ENCODE measurements at regions not wholly inside any gene's neighbourhood (a gene's known extent, or its start where the extent isn't known, plus 50 kb on each side); places are given as distances from the start of the nearest gene placed in this dataset.

DNA sequence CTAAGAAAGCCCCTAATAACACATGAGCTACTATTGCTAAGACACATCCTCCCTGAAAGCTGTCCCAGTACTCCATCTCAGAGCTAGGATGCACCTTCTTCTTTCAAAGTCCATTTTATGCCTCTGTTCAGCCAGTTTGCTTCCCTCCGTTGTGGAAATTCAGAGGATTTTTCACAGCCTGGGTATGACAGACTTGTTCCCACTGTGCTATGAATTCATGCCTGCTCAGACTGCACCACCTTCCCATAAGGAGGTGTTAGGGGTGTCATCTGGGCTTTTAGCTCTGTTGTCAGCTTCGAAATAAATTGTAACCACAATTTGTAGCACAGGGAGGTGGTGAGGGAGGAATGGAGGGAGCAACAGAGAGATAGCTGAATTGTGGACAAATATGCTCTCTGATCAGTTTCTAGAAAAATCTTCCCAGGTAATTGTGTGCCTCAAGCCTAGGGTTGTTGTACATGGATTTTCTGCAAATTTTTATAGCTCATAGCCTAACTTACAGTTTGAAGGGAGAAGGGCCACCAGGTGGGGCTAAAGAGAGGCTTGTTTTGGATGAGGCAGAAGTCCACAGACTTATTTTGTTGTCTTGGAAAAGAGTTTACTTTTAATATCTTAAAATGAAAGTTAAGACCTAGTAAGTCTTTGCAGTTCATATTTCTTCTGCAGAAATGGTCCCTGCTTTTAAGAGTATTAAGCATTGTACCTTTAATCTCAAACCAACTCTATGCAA, 462.0 kb downstream of the PDCD6IP start:
- no peak for DNase-seq

DNA sequence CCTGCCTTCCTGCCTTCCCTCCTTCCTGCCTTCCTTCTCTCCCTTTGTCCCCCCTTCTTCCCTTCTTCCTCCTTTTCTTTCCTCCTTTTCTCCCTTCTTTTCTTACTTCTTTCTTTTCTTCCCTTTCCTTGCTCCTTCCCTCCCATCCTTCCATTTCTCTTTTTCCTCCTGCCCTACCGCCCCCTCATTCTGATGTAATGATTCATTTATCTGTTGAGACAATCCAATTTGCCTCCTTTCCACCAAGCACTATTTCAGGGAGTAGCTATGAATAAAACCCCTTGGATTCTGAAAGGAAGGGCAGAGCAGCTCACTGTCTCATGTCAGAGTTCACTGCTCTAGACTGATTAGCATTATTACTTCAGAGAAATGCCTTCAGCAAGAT, 462.6 kb downstream of the PDCD6IP start:
- no peak for DNase-seq

DNA sequence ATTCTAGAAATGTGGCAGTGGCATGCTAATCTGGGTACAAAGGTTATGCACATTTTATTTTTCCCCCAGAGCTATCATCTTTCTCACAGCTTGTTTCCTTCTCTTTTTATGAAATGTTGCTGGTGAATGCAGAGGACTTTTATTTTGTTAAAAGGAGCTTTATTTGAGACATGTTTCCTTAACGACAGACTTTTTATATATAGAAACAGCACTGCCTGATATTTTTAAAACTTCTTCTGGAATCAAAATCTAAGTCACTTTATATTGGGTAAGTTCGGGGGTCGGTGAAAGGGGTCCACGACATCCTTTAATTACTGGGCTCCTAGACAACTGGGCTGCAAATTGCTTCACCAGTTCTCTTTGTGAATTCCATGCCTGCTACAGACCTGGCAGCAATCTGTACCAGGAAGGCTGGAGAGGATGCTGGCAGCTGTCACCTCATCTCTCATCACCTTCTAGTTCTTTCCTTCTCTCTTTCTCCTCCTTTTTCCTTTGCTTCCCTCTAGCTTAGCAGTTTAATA, 464.7 kb downstream of the PDCD6IP start:
- no peak for DNase-seq

DNA sequence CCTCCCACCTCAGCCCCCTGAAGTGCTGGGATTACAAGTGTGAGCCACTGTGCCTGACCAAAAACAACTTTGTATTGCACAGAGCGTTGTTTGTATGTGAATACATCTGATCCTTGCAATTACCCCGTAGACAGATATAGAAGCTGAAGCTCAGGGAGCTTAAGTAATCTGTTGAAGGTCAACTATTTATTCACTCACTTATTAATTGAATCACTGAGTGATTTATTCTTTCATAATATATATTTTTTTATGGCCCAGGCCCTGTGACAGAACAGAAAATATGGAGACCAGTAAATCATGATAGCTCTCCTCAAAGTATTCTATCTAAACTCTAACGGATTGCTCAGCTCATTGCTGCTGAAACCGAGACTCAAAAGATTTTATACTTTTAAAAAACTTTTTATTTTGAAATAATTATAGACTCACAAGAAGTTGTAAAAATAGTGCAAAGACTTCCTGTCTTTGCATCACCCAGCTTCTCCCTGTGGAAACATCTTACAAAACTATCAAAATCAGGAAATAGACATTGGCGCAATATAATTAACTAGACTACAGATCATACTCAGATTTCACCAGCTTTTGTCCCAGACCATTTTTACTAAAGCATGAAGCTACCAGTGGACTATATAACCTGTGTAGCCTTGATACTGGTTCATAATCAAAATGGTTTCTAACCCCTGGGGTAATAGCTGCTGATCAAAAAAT, 466.1 kb downstream of the PDCD6IP start:
- no peak for DNase-seq

DNA sequence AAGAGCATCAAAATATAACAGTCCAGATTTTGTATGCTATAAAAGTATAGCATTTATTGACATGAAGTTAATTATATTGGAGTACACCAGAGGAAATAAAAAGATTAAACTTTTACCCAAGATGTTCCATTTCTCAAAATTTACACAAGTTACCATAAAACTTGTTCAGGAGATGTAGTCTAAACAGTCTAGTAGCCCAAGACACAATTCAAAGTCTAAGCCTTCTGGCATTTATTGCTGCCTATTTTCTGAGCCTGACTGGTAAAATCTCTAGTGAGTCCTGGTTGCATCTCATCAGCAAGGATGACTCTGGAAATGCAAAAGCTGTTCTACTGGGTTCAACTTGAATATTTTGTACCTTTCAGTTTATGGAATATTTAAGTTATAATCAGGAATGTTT, 468.7 kb downstream of the PDCD6IP start:
- no peak for DNase-seq

DNA sequence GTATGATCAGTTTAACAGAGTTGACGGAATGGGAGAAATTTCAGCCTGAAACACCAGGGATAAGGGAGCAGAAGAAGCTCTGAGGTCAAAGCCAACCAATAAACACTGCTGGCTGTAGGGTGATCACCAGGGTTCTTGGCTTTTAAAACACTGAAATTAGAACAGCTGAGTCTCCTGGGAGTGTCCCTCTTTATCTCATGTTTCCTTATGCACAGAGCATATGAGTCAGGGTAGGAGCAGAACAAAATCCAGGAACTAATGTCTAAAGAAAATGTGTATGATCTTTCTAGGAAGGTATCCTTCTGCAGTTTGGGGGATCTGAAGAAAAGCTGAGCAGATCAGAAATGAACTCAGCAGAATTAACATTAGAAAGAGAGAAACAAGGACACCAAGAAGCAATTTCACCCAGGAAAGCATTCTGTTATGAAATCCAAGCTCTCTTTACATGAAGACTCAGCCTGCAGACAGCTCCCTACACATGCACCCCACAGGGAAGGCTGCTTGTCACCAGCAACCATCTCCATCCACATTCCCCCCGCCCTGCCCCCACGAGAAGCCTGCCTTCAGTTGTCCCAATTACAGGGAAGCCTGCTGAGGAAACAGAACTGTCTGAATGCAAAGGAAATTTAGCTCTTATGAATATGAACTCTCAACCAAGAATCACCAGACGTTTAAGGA, 469.7 kb downstream of the PDCD6IP start:
- no peak for DNase-seq

DNA sequence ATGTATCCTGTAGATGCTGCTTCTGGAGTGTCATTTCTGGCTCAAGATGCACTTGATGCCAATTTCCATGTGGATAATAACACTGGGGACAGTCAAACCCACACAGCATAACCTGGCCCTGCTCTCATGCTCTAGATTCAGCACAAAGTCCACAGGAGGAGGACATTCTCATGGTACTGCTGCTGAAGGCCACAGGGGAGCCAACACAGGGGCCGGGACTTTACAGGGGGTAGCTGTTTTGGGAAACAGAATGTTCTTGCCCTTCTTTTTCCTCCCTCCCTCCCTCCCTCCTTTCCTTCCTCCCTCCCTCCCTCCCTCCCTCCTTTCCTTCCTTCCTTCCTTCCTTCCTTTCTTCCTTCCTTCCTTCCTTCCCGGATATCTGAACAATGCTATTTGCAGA, 477.4 kb downstream of the PDCD6IP start:
- no peak for DNase-seq

DNA sequence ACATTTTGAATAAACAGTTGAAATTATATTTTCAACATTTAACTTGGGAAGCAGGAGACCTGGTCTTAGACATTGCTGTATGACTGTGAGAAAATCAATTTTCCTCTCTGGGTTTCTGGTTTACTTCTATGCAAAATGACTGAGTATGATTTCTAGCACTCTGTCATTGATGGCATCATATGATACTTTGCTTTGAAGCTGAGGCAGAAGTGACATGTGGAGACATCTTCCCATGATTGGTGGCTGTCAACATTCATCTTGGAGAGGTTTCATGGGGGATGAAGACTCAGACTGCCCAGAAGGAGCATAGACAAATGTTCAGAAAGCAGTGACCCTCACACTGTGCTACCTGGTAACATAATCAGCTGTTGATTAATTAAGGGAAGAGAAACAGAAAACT, 477.9 kb downstream of the PDCD6IP start:
- DNase-seq = no peak

DNA sequence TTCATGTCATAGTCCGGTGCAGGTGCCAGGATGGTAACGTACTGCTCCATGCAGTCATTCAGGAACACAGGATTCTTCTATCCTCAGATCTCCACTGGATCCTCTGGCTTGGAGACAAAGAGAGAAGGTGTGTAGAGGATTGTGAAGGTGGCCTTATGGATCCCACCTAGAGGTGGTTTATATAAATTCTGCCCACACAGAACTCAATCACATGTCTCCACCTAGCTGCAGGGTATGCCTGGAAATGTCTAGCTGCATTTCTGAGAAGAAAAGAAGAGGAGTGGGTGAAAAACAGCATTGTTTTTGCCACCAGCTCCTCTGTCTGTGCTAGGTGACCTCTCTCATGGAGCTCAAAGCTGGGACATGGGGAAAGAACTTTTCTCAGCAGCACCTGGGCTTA, 478.7 kb downstream of the PDCD6IP start:
- DNase-seq = no peak

DNA sequence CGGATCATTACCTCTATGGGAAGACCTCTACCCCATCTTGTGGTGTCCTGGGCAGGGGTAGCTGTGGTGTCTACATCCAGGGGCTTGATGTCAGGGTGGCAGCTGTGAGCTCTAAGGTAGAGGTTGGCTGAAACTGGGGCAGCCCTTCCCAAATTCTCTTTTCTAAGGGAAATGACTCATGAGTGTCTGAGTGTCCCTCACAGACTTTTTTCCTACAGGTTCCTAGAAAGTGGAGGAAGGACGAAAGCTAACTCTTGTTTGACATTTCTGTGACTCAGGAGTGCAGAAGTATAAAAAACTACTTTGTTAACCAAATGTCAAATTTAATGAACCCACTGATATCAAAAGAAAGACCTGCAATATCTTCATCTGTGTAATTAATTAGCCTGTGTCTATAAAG, 481.5 kb downstream of the PDCD6IP start:
- no peak for DNase-seq

DNA sequence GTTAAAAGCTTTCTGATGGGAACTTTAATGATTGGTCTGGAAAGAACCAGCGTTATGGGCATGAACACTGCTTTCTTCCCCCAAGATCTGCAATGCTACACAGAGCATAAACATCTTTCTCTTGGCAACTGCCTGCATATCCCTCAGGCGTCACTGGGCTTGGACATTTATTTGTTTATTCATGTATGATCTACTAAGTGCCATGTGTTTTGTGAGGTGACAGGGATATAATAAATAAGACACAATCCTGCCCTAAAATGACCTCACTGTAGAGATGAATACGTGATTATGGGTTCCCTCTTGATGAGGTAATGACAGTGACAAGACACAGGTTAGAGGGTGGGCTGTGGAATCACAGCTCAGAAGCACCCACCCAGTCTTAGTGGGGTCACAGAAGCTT, 485.3 kb downstream of the PDCD6IP start:
- DNase-seq = no peak

DNA sequence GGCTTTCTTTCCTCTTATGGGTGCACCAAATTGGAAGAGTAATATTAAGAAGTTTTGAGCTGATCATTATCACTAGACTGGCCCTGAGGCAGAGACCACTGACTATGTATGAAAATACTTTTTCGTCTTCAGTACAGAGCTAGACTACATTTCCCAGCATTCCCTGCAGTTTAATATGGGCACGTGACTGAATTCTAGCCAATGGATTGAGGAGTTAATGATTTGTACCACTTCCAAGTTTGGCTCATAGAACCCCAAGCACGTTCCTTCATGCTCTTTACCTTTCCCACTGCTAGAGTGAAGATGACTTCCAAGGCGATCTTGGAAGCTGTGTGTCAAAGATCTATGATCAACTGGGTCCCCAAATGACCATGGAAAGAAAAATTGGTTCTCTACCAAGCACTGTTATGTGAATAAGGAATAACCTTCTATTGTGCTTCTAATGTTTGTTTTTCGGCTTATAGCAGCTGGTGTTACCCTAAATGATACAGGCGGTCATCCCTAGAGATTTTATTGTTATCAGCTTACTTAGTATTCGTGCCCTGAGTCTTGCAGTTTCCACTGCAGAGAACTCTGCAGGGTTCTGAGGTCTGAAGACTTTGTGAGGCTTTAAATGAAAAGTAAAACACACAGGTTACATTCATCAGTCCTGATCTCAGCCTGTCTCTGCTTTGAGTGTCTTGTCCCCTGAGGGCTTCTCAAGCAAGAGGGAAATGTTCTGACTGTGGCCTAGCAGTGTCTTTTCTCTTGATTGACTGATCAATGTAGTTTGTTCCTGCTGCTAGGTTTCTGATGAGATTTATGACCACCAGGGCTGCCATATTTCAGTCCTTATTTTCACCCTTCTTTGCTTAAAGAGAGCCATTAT, 486.8 kb downstream of the PDCD6IP start:
- no peak for DNase-seq

DNA sequence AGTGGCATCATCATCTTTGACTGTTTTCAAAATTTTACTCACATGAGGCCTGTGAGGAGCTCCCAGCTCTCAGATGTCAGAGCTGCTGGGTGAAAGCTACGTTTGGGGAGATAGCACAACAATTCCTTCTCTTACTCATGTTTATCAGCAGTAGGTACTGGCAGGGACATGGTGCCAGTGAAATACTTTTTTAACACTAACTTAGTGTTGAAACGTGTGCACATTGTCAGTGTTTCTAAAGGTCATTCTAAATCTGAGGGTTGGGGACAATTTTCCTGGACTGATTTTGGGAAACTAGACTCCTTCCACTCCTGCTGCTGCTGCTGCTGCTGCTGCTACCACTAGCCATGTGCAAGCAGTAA, 487.4 kb downstream of the PDCD6IP start:
- DNase-seq = no peak

DNA sequence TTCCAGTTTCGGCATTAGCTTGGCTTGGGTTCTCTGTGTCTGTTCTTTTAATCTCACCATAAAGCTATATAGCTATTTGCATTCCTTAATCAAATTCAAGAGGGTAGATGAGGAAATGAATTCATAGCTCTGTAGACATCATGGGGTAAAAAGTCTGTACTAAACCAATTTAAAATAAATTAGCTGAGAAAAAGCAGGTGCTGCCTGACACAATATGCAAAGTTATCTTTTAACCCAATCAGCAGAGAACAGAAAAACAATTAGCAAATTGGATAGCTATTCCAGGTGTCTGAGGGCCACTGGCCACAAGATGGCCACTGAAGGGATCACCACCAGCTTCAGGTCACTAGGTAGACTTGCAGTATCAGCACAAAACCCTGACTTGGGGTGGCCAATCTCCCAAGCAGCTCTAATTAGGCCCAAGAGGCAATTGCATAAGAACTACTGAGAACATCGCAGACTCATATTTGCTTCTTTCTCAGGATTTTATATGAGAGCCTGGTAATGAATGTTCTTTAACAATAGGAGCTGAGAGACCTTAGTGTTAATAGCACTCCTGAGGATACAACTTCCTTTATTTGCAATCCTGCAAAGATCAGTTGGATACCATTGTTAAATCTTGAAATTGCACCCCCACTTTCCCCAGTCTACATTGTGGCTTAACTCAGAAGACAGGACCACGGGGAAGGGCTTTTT, 494.3 kb downstream of the PDCD6IP start:
- DNase-seq = no peak

DNA sequence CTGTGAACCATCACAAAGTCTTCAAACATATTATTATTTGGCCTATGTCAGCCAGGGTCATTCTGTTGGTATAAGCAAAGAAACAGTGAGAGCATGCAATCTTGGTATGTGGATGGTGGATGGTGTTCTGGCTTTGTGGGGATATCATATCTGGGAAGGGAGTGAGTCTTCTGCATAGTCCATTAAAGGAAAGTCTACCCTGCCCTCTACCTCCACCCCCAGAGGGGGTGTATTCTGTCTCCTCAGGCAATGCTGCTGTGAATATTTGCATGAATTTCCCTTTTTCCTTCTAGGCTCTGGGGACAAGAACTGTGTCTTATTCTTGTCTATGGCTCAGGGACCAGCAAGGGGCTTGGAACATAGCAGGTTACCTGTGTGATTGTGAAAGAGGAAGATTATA, 495.8 kb downstream of the PDCD6IP start:
- DNase-seq = no peak

DNA sequence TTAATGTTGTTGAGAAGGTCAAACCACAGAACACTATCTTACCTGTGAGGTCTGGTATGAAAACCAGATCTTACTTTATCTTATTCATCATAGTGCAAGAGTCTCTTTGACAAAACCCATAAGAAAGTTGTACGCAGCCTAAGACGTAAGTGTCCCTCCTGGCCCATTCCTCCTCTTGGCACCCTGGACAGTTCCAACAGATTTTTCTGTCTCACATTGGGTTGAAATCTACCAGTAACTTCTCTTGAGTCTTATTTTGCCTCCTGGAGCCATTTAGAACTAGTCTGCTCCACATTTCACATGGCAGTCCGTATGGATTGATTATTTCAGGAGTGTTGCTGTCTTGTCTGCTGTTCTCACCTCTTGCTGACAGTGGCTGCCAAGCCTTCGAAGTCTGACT, 498.4 kb downstream of the PDCD6IP start:
- DNase-seq = no peak

DNA sequence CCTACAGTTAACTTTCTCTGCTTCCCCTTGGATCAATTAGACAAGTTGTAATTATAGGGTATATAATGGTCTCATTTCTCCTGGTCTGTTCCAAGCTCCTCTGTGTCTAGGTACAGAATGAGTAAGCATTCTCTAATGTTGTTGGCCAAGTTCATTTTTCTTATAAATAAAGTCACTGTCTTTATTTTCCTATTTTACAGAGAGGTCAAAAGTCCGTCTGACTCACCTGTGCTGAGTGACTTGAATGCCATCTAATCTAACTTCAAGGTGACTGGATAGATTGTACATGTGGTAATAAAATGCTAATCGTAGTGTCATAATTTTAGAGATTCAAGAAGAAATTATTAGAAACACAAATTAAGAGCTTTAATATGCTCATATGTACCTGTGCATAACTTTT, 500.2 kb downstream of the PDCD6IP start:
- no peak for DNase-seq

DNA sequence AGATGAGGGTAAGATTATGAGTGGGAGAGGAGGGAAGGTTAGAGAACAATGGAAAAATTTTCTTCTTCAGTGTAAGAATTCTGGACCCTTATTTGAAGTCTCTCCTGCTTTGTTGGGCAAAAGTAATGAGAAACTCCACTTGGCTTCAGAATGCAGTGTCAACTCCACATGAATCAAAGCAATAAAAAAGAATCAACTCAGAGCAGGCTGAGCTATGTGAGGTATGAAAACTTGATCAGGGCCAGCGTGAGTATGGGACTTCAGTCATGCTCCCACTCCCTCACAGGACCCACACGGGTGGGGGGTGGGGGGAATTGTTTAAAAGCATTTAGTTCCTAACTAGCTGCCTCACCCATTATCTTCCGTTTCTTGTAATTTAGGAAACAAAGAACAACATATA, 502.2 kb downstream of the PDCD6IP start:
- DNase-seq = no peak

DNA sequence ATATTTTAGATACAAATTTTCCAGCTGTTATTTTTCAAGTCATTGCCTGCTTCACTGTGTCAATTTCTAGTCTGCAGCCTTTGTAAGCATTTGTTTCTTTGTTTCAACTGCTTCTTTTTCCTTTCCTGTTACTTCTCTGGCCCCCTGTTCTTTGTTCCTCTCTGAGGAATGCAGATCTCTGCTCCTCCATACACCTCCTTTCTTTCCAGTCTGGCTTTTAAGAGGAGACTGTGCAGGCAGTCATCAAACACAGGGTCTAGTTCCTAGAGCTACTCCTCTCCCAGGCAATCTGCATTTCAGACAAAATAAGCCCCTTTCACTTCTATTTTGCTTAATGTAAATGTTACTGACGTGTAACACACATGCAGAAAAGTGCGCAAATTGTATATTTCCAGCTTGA, 502.9 kb downstream of the PDCD6IP start:
- no peak for DNase-seq

DNA sequence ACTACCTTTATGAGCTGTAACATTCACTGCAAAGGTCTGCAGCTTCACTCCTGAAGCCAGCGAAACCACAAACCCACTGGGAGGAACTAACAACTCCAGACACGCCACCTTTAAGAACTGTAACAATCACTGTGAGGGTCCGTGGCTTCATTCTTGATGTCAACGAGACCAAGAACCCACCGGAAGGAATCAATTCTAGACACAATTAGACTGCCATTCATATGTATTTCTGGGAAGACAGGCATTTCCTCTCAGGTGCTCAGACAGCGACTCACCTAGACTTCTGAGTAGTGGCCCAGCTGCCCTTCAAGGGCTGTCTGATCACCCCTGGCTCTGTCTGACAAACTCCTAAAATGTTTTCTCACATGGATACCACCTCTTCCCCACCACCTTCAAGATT, 506.8 kb downstream of the PDCD6IP start:
- no peak for DNase-seq

DNA sequence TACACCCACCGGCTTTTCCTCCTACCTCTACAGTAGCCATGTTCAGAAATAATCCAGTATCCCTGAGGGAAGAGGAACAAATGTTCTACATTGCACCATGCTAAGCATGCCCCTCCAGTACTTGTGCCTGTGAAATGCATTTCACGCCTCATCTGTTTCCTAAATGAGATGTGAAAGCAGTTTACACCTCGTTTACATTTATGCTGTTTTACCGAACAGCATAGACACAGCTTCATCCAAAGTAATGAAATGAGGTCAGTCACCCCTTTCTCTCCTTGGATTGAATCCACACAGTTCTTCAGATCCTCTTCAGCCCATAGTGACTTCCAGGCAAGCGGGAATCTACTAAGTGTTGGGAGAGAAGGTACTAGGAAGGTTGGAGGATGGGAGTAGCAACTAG, 514.3 kb downstream of the PDCD6IP start:
- DNase-seq = no peak

DNA sequence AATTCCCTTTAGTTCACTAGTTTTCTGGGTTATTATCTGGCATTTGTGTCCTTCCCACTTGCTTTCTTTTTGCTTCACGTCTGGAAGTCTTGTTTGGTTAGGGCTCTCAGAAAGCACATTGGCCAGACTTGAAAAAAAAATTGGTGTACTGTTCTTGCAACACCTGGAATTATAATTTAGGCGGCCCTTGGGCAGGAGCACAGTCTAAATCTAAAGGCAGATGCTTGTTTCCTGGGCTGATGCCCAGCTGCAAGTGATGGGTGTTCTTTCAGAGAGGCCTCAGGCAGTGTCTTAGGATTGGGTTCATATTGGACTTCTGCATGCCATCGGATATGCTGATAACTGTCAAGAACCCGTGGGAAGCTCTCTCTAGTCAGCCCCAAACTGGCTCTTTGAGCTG, 521.5 kb downstream of the PDCD6IP start:
- DNase-seq = no peak

DNA sequence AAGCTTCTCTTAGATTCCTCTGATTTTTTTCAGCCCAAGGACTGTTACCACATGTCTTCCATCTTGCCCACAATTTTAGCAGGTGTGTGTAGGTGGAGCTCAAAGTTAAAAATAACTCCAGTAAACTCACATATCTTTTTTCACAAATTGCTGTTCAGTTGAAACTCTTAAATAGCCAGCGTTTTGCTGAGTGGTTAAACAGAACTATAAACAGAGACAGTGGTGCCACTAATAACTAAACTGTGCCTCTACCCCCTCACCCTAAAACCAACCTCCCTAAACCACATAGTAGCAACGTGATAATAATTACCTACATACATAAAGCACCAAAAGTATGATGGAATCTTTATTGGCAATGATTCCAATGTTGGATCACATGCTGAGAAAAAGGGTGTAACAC, 525.1 kb downstream of the PDCD6IP start:
- no peak for DNase-seq

Data from activated CD8-positive, alpha-beta memory T cell treated with anti-CD3 and anti-CD28 coated beads, Interleukin-2, amount 50 U/mL, for 48 hours (primary cell).